ENCODE measurements at regions not wholly inside any gene's neighbourhood (a gene's known extent, or its start where the extent isn't known, plus 50 kb on each side); places are given as distances from the start of the nearest gene placed in this dataset.
"Not testable (repeated sequence)": the region's sequence is repeated elsewhere in the genome, so short reads cannot be mapped to it uniquely, and the experiment has no call there.

GRCh38 chr6:137399881-137400443 is 94.2 kb downstream of the OLIG3 start:
- no peak for DNase-seq

GRCh38 chr6:137395316-137395715 is 98.9 kb downstream of the OLIG3 start:
- no peak for DNase-seq

- no peak for DNase-seq
Measured at GRCh38 chr6:137391061-137391814, 103.0 kb downstream of the OLIG3 start.

- DNase-seq = no peak
Measured at GRCh38 chr6:137390334-137390733, 103.9 kb downstream of the OLIG3 start.

GRCh38 chr6:137389150-137389704 is 105.0 kb downstream of the OLIG3 start:
- no peak for DNase-seq

GRCh38 chr6:137387096-137387764 is 107.0 kb downstream of the OLIG3 start:
- no peak for DNase-seq

GRCh38 chr6:137383287-137383686 is 110.9 kb downstream of the OLIG3 start:
- not testable (repeated sequence) for DNase-seq

GRCh38 chr6:137378090-137378369 is 116.2 kb downstream of the OLIG3 start:
- no peak for DNase-seq

- no peak for DNase-seq
Measured at GRCh38 chr6:137373296-137373695, 120.9 kb downstream of the OLIG3 start.

GRCh38 chr6:137372532-137372931 is 121.7 kb downstream of the OLIG3 start:
- no peak for DNase-seq

- no peak for DNase-seq
Measured at GRCh38 chr6:137371634-137372016, 122.6 kb downstream of the OLIG3 start.

- no peak for DNase-seq
Measured at GRCh38 chr6:137370871-137371633, 123.1 kb downstream of the OLIG3 start.

GRCh38 chr6:137369136-137369535 is 125.1 kb downstream of the OLIG3 start:
- no peak for DNase-seq

GRCh38 chr6:137365707-137366437 is 128.3 kb downstream of the OLIG3 start:
- DNase-seq = no peak

GRCh38 chr6:137363805-137364138 is 130.4 kb downstream of the OLIG3 start:
- DNase-seq = no peak

GRCh38 chr6:137362878-137363804 is 131.1 kb downstream of the OLIG3 start:
- DNase-seq = no peak

GRCh38 chr6:137361701-137362100 is 132.5 kb downstream of the OLIG3 start:
- no peak for DNase-seq

- DNase-seq = no peak
Measured at GRCh38 chr6:137358273-137358672, 135.9 kb downstream of the OLIG3 start.

- DNase-seq = no peak
Measured at GRCh38 chr6:137357948-137358266, 136.3 kb downstream of the OLIG3 start.

- no peak for DNase-seq
Measured at GRCh38 chr6:137357263-137357947, 136.8 kb downstream of the OLIG3 start.

All from left kidney (tissue), 1 donor.